Adrenal gland (tissue), 5 donors: ENCODE measurements at regions not wholly inside any gene's neighbourhood (a gene's known extent, or its start where the extent isn't known, plus 50 kb on each side); places are given as distances from the start of the nearest gene placed in this dataset.

ENCODE experiments used
- POLR2A ChIP-seq, 2 donors: fragments of 450-650 bp; IDR thresholded peaks; one replicate each; pipeline ENCODE4 v1.6.1; 2017; ENCODE audit warnings: antibody characterized with exemption in 2 of 2, mild to moderate bottlenecking in 2 of 2, moderate library complexity in 1 of 2
- TF ChIP-seq, protein P1 (sequence below), 6 experiments: fragments of 450-650 bp in 4 of 6; fragments of 200-600 bp in 2 of 6; sonication (generic) in 1 of 6; IDR thresholded peaks; 1 replicate in 5 of 6; 2 replicates in 1 of 6; pipeline versions ENCODE4 v1.5.1 to v1.8.0; 2016 to 2021; ENCODE audit warnings: antibody characterized with exemption in 6 of 6, mild to moderate bottlenecking in 2 of 6, moderate library complexity in 1 of 6
- donor health status: DM: no; HTN: no; CAD: no.

DNA sequence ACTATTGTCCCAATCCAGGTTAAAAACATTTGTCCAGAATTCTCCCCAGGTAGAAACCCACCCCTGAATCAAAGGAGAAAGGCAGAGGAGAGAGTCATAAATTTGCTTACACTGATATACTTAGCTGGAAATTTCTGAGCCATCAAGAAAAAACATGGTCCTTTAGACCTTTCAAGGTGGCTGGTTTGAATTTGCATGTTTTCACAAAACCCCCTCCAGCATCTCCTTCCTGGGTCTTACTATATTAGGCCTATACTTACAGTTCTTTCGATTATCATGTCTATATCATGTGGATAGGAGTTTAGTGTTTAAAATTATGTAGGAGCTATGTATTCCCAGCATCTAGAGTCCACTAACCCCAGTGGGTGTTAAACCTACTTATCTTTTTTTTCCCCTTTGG is 178.2 kb downstream of the PLPP3 start:
- TF ChIP-seq, protein P1, sequence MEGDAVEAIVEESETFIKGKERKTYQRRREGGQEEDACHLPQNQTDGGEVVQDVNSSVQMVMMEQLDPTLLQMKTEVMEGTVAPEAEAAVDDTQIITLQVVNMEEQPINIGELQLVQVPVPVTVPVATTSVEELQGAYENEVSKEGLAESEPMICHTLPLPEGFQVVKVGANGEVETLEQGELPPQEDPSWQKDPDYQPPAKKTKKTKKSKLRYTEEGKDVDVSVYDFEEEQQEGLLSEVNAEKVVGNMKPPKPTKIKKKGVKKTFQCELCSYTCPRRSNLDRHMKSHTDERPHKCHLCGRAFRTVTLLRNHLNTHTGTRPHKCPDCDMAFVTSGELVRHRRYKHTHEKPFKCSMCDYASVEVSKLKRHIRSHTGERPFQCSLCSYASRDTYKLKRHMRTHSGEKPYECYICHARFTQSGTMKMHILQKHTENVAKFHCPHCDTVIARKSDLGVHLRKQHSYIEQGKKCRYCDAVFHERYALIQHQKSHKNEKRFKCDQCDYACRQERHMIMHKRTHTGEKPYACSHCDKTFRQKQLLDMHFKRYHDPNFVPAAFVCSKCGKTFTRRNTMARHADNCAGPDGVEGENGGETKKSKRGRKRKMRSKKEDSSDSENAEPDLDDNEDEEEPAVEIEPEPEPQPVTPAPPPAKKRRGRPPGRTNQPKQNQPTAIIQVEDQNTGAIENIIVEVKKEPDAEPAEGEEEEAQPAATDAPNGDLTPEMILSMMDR (IDR thresholded peaks at IDR 0.05), result no peak
- no peak for TF ChIP-seq POLR2A (IDR thresholded peaks at IDR 0.05)
